Panc1 (cell line): ENCODE measurements at regions not wholly inside any gene's neighbourhood (a gene's known extent, or its start where the extent isn't known, plus 50 kb on each side); places are given as distances from the start of the nearest gene placed in this dataset.

Experiments used
- ATAC-seq: fragments of 200-7000 bp; cut with Tn5 transposase; 2 replicates; pipeline ENCODE4 v1.9.1; 2020; ENCODE audit warnings: mild to moderate bottlenecking, moderate library complexity
- BruUV-seq: library from RNA; stranded (reverse); fragments of 400-500 nt; replicated peaks from 2 replicates; lab custom pipeline; 2021; lab: Mats Ljungman, UMichigan
- CTCF ChIA-PET: fragments of 300-600 bp; sonication (Branson Sonifier 250); formaldehyde crosslinking; loops from one replicate; lab custom pipeline; 2022; ENCODE audit warnings: antibody characterized with exemption; lab: Charles Lee
- POLR2A ChIA-PET: fragments of 300-600 bp; sonication (Branson Sonifier 250); formaldehyde crosslinking; loops from one replicate; lab custom pipeline; 2022; ENCODE audit warnings: antibody characterized with exemption; lab: Charles Lee
- DNase-seq: peaks from one replicate; pipeline ENCODE4 v3.0.0-alpha.2; 2010; ENCODE audit warnings: low read depth, low spot score
- H3K27ac ChIP-seq: 2 replicates; pipeline ENCODE4 v1.5.1; 2011; ENCODE audit warnings: mild to moderate bottlenecking, low read length, inconsistent platforms
- H3K27me3 ChIP-seq: fragments of 200-500 bp; sonication (Bioruptor generic); 2 replicates; pipeline ENCODE4 v1.6.0; 2014; ENCODE audit warnings: low read length, inconsistent platforms; ENCODE audit not compliant: control insufficient read depth, insufficient read depth
- H3K36me3 ChIP-seq: fragments of 200-500 bp; sonication (Bioruptor generic); 2 replicates; pipeline ENCODE4 v1.5.1; 2014; ENCODE audit warnings: inconsistent platforms, mild to moderate bottlenecking, low read length, moderate library complexity; ENCODE audit not compliant: control insufficient read depth, insufficient read depth
- H3K4me1 ChIP-seq: 2 replicates; pipeline ENCODE4 v1.5.1; 2011; ENCODE audit warnings: inconsistent platforms, mild to moderate bottlenecking, low read length, moderate library complexity; ENCODE audit not compliant: control insufficient read depth, insufficient read depth
- H3K4me3 ChIP-seq, 2 experiments: 2 replicates each; pipeline ENCODE4 v1.5.1; 2011 to 2012; ENCODE audit warnings: low read depth in 2 of 2, low read length in 2 of 2, mild to moderate bottlenecking in 2 of 2, inconsistent platforms in 1 of 2, moderate library complexity in 1 of 2
- H3K9me3 ChIP-seq: fragments of 200-500 bp; sonication (Bioruptor generic); 2 replicates; pipeline ENCODE4 v1.5.1; 2014; ENCODE audit warnings: low read depth, mild to moderate bottlenecking, inconsistent platforms, low read length, moderate library complexity; ENCODE audit not compliant: control insufficient read depth, insufficient read depth
- POLR2AphosphoS5 ChIP-seq: IDR thresholded peaks from 2 replicates; pipeline ENCODE4 v1.6.1; 2012; ENCODE audit warnings: mild to moderate bottlenecking, low read depth, low read length, moderate library complexity
- SIN3A ChIP-seq: IDR thresholded peaks from 2 replicates; pipeline ENCODE4 v1.6.1; 2012; ENCODE audit warnings: low read depth, mild to moderate bottlenecking, low read length, moderate library complexity, borderline replicate concordance; ENCODE audit not compliant: insufficient read depth
- TCF7L2 ChIP-seq: IDR thresholded peaks from 2 replicates; pipeline ENCODE4 v1.6.1; 2011; ENCODE audit warnings: mild to moderate bottlenecking, low read depth, low read length, inconsistent platforms
- in situ Hi-C: cut with HindIII; loops from 2 replicates; pipeline ENCODE4 v1.10.0; 2016; ENCODE audit warnings: low sequenced_read_pairs, low pct_unique_long_range_greater_than_20kb
- intact Hi-C: fragments of 100-400 bp; cut with micrococcal nuclease; formaldehyde crosslinking; loops from one replicate; pipeline ENCODE4 v1.10.0; 2022; ENCODE audit not compliant: unreplicated experiment
- TF ChIP-seq, protein P1 (sequence below): fragments of 450-650 bp; IDR thresholded peaks from 2 replicates; pipeline ENCODE4 v1.5.1; 2017; ENCODE audit warnings: mild to moderate bottlenecking
- TF ChIP-seq, protein P2 (sequence below), 2 experiments: IDR thresholded peaks; 2 replicates each; pipeline ENCODE4 v1.6.1; 2011 to 2012; ENCODE audit warnings: low read depth in 2 of 2, control low read depth in 1 of 2, low read length in 1 of 2, mild to moderate bottlenecking in 1 of 2, moderate library complexity in 1 of 2; ENCODE audit not compliant: insufficient read depth in 1 of 2

DNA sequence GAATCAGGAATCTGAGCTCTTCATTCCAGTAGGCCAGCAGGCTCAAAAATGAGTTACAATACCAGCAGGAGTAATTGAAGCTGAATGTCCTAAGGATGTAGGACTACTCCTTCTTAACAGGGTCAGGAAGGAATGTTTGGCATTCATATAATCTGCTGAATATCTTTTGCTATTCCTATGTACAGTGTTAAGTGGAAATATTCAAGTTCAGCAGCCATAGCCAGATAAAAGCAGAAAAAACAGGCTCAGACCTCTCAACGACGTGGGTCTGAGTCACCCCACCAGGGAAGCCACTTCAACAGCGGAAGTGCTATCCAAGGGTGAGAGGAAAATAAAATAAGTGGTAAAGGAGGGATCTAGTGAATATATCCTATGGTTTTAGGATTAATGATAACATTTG is 577.0 kb downstream of the SPOCK3 start:
- no peaks in the 10 kb centered on the region for H3K4me1 ChIP-seq
- intact Hi-C loops (no loop called here), in situ Hi-C loops (no loop called here)
- POLR2A ChIA-PET: no interaction called here
- no peak overlapping the region for H3K27ac ChIP-seq
- CTCF ChIA-PET: no interaction called here
- TF ChIP-seq POLR2AphosphoS5 (no peak), TCF7L2 (no peak), SIN3A (no peak)
- TF ChIP-seq, protein P1, sequence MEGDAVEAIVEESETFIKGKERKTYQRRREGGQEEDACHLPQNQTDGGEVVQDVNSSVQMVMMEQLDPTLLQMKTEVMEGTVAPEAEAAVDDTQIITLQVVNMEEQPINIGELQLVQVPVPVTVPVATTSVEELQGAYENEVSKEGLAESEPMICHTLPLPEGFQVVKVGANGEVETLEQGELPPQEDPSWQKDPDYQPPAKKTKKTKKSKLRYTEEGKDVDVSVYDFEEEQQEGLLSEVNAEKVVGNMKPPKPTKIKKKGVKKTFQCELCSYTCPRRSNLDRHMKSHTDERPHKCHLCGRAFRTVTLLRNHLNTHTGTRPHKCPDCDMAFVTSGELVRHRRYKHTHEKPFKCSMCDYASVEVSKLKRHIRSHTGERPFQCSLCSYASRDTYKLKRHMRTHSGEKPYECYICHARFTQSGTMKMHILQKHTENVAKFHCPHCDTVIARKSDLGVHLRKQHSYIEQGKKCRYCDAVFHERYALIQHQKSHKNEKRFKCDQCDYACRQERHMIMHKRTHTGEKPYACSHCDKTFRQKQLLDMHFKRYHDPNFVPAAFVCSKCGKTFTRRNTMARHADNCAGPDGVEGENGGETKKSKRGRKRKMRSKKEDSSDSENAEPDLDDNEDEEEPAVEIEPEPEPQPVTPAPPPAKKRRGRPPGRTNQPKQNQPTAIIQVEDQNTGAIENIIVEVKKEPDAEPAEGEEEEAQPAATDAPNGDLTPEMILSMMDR: no peak
- TF ChIP-seq, protein P2, sequence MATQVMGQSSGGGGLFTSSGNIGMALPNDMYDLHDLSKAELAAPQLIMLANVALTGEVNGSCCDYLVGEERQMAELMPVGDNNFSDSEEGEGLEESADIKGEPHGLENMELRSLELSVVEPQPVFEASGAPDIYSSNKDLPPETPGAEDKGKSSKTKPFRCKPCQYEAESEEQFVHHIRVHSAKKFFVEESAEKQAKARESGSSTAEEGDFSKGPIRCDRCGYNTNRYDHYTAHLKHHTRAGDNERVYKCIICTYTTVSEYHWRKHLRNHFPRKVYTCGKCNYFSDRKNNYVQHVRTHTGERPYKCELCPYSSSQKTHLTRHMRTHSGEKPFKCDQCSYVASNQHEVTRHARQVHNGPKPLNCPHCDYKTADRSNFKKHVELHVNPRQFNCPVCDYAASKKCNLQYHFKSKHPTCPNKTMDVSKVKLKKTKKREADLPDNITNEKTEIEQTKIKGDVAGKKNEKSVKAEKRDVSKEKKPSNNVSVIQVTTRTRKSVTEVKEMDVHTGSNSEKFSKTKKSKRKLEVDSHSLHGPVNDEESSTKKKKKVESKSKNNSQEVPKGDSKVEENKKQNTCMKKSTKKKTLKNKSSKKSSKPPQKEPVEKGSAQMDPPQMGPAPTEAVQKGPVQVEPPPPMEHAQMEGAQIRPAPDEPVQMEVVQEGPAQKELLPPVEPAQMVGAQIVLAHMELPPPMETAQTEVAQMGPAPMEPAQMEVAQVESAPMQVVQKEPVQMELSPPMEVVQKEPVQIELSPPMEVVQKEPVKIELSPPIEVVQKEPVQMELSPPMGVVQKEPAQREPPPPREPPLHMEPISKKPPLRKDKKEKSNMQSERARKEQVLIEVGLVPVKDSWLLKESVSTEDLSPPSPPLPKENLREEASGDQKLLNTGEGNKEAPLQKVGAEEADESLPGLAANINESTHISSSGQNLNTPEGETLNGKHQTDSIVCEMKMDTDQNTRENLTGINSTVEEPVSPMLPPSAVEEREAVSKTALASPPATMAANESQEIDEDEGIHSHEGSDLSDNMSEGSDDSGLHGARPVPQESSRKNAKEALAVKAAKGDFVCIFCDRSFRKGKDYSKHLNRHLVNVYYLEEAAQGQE (IDR thresholded peaks at IDR 0.05; ENCODE audit: insufficient read depth in 1 of 2, low read depth in 2 of 2, low read length in 1 of 2): no peak
- no peaks in the 10 kb centered on the region for H3K9me3 ChIP-seq
- H3K27me3 ChIP-seq: no peaks in the 10 kb centered on the region
- BruUV-seq: no TSS peak
- DNase-seq (no peak), ATAC-seq (no peak)
- no peak overlapping the region for H3K4me3 ChIP-seq
- H3K36me3 ChIP-seq: no peaks in the 10 kb centered on the region

DNA sequence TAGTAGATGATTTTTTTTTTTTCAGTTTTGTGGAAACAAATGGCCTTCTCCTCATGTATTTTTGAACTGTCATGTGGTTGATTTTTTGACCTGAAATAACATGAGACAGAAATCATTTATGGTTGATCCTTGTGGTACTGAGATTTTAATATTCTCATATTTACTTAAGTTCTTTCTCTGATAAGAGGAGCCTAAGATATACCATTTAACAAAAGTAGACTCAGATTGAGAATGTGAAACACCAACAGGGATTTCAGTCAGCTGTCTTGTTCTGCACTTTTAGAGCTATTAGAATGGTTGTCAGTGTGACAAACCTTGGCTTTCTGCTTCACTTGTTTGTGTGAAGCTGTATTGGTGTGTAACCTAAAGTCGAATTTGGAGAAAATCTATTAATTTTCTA is 575.7 kb downstream of the SPOCK3 start:
- BruUV-seq: no TSS peak
- ATAC-seq: no peak
- Histone ChIP-seq H3K4me1 (no peaks in the 10 kb centered on the region), H3K27me3 (no peaks in the 10 kb centered on the region), H3K9me3 (no peaks in the 10 kb centered on the region), H3K36me3 (no peaks in the 10 kb centered on the region), H3K4me3 (no peak overlapping the region), H3K27ac (no peak overlapping the region)
- POLR2A ChIA-PET: no interaction called here
- CTCF ChIA-PET: no interaction called here
- intact Hi-C loops: no loop called here
- DNase-seq: no peak
- no peak for TF ChIP-seq POLR2AphosphoS5
- no peak for TF ChIP-seq SIN3A
- TF ChIP-seq, protein P2 (IDR thresholded peaks at IDR 0.05; ENCODE audit: insufficient read depth in 1 of 2, low read depth in 2 of 2, low read length in 1 of 2): no peak
- TF ChIP-seq TCF7L2: no peak
- in situ Hi-C loops: no loop called here
